ENCODE measurements at regions not wholly inside any gene's neighbourhood (a gene's known extent, or its start where the extent isn't known, plus 50 kb on each side); places are given as distances from the start of the nearest gene placed in this dataset.

DNA sequence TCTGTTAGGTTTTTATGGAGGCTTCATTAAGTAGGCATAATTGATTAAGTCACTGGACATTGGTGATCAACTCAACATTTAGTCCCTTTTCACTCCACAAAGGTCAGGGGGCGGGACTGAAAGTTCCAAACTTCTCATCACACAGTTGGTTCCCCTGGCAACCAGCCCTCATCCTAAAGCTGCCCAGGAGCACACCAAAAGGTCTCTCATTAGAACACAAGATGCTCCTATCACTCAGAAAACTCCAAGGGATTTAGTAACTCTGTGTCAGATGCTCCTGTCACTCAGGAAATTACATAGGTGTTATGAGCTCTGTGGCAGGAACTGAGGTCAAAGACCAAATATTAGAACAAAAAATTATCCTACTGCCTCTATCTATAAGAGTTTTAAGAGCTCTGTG is 321.5 kb downstream of the OTOL1 start:
- DNase-seq, result no peak

DNA sequence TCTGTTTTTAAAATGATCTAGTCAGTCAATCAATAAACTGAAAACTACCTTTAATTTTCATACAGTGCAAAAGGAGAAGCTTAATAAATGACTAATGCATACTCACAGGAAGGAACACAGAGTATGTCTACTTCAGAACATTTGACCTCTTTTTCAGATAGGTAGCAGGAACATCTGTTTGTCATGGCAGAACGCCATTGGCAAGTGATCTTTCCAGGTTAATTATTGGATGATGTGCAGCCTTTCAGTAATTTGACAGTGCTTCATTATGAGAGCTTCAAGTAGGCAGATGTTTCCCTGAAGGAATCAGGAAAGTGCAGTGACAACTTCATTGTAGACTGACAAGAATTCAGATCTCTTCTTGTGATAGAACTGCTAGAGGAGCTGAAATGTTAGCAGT is 325.0 kb downstream of the OTOL1 start:
- DNase-seq, result no peak

DNA sequence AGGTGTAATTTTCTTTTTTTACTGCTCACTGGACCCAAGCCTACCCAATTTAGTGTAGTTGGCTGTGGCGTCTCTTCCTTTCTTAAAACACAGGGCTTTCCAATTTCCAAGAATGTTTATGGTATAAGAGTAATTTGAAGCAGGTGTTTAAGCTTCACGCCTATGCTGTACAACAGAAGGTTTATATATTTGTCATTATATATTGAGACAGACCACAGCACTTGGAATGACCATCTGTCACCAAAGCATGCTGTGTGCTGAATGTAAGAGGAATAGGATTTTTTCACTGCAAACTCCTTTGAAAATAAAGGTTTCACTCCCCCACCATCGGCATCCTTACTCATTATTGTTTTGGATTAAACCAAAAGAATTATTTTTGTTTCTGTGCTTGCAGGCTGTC is 325.7 kb downstream of the OTOL1 start:
- DNase-seq, result no peak

DNA sequence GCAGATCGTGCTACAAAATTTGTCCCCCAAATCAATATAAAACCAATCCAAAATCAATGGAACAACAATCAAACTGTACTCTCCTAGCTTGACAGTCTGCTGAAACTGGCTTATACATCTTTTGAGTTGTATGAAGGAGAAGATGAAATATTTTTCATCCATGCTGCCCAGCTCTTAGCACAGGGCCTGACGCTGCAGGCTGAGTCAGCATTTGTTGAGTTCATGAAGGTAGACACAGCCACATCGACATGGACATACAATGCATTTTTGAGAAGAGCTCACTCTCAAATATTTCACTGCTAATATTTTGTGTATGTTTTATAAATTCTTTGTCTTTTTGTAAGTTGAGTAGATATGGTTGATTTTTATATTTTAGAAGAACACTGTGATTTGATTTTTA is 327.3 kb downstream of the OTOL1 start:
- no peak for DNase-seq

DNA sequence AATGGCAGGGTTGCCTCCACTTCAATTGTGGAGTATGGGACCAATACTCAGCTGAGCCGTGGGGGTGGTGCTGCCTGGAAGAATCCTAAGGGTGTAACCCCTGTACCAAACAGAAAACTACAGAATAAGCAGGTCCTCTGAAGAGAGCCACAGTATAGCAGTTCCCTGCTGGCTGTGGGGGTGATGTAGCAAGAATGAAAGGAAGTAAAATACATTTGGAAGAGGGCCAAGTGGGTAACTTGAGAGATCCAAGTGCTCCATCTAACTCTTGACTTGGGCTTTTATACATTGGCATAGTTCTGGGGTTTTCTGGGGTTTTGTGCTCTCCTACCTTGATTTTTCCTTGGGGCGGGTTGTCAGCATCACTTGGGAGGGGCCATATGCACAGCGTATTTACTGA is 341.4 kb downstream of the OTOL1 start:
- no peak for DNase-seq

DNA sequence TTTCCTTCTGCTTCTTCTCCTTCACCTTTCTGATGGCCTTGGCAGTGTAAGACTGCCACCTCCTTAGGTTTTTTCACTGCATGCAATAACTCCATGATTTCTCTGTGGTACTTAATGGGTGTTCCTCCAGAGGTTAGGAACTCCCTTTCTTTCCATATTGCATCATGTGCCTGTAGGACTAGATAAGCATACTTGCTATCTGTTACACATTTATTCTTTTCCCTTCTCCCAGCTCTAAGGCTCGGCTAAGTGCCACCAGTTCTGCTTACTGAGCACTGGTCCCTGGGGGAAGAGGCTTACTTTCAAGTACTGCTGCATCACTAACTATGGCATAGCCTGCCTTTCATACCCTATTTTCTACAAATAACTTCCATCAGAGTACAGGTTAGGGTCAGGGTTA is 351.8 kb downstream of the OTOL1 start:
- DNase-seq, result no peak

DNA sequence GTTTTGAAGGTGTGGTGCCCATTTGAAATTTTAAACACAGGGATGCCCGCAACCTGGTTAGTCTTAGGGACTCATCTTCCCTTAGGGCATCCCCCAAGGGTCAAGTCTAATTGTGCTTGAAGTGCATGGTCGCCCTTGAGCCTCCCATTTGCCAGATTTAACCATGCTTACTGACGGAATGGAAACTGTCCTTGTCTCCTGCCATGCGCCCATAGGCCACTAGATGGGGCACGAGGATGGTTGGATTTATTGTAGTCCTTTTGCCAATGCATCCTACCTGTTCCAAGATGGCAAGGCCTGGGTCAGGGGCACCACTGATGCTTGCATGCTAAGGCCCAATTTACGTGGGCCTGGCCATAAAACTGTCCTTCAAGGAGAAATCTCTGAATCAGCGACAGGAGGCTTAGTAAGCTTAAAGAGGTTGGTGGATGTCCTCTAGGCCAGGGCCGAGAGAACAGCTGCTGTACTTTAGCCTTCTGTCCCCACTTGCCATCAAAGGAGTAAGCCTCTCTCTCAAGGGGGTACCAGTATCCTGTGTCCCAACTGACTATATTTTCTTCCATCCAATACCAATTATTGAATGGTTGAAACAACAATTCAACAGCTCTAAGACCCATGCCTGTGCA is 355.4 kb downstream of the OTOL1 start:
- DNase-seq, result peak in 1 of 2 experiments; percentile 49

DNA sequence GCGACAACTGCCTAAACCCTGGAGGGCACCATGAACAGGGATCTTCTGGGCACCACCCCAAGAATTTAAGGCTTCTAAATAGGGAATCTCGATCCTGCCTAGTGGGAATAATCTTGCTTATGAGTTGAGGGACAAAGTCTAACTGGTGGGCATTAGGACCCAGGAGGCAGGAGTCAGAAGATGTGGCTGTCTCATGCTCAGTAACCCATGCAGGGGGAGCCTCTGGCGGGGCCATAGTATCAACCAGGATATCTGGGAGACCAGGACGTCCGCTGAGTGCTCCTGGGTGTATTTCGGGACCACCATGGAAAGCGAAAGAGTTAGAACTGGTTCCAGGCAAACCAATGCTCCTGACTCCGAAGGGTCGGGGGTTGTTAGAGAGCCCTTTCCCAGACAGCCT is 356.1 kb downstream of the OTOL1 start:
- no peak for DNase-seq

DNA sequence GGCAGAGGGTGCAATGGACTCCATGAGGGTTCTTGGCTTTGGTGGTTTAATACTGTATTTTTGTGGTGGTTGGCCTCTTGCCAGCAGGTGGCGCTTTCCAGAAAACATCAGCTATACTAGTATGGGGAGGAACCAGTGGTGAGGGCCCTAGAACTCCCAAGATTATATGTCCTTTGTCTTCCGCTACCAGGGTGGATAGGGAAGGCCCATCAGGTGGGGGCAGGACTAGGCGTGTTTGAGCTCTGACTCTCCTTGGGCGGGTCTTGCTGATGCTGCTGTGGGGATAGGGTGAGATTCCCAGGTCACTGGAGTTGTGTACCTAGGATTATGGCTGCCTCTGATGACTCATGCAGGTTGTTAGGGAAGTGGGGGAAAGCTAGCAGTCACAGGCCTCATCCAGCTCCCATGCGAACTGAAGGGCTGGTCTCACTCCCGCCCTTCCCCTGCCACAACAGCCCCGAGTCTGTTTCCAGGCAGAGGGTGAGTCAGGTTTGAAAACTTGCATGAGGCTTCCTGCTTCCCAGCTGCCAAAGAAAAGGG is 357.7 kb downstream of the OTOL1 start:
- peak in 1 of 2 experiments; percentile 29 for DNase-seq

DNA sequence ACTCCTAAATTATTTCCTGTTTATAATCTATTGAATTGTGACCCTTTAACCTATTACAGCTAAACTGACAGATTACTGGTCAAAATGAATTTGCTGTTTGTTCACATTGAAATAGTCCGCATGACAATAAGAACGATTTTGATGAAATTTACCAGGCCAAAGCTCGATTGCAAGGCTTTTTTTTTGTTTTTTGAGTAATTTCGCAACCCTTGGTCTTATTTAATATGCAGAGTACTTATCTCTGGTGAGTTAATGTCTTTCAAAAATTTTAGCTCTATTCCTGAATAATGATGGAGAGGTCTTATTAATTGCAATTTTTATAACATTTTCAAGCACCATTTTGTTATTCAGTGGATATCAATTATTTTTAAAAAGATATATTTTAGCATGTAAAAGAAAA is 362.4 kb downstream of the OTOL1 start:
- DNase-seq, result no peak

DNA sequence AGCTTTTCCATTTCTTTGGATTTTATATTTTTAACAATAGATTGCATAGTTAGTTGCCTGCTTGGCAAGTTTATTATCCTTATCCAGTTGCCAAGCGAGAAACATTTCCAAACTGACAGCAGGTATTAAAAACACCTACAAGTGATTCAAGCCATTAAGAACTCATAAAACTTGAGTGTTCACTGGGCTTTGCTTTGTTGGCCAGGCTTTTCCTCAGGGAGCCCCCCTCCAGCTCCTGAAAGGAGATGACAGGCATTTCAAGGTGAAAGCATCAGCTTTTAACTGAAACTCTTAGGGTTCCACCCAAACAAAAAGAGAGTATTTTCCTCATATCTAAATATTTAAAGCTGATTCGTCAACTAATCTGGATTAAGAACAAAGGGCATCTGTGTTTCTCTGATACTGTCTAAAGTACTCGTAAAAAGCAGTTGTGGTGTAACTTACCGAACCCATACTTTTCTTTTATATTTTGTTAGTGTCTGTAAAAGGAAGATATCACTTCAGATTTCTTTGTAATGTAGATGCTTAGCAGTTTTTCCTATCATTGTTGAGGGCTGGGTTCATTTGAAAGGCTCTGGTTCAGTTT is 363.4 kb downstream of the OTOL1 start:
- no peak for DNase-seq

DNA sequence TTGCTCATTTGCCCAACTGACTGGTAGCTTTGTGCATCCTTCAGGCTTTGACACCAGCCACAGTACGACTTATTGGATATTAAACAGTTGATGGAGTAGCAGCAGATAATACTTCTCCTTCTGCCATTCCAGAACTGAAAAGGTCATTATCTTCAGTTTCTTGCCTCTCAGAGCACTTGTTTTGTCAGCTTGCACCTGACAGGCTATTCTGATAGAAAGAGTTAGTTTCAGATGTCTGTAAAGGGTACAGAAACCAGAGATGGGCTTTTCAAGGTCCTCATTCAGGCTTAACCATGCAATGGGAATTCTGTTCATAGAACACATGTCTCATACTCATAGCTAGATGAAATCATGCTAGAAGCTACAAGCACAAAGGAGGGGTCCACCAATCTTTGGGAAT is 367.2 kb downstream of the OTOL1 start:
- DNase-seq, result no peak

DNA sequence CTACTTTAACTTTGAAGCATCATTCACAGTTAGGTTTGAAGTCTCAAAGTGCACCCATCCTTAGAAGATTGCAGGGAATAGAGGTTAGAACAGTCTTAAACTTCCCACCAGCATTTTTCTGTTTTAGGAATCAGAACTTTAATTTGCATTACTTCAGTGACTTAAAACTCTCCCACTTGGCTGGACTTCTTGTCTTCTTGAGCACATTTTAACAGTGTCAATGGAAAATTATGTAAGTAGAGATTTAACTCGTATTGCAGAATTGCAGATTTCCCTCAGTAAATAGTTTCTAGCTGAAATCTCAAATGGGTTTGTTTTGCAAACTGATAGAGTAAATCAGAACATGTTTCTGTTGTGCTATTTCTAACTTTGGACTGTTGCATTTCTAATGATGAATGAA is 369.6 kb downstream of the OTOL1 start:
- no peak for DNase-seq

DNA sequence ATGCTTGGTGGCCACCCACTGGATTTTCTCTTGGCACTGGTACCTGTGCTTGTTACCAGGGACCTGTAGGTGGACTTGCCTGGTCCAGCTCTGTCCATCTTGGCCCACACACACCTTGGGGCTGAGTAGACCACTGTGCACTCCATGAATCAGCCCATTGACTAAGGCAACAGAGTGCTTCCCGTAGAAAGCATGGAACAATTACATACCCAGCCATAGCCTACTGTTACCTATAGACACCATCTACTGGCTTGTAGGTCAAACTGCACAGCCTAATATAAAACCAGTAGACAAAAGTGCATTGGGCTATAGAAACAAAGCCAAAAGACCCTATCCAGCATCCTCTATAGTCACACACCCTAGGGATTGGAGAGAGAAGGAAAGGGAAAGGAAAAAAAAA is 378.9 kb downstream of the OTOL1 start:
- DNase-seq, result no peak

DNA sequence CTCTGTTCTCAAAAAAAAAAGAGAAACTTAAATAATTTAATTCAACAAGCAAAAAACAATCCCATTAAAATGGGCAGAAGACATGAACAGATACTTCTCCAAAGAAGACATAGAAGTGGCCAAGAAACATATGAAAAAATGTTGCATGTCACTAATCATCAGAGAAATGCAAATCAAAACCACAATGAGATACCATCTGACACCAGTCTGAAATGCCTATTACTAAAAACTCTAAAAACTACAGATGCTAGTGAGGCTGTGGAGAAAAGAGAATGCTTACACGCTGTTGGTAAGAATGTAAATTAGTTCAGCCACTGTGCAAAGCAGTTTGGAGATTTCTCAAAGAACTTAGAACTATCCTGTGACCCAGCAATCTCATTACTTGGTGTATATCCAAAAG is 382.9 kb downstream of the OTOL1 start:
- DNase-seq, result no peak

DNA sequence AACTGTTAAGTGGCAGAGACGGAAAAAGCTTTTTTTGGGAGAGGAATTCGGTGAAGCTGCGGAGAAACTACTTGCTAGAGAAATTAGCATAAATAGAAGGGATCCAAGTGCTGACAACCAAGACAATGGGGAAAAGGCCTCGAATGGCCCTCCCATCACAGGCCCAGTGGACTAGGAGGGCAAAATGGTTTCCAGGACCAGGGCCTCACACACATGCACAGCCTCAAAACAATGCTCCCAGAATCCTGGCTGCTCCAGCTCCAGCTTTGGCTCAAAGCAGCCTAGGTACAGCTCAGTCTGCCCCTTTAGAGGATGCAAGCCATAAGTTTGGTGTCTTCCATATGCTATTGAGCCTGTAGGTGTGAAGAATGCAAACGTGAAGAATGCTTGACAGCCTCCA is 388.2 kb downstream of the OTOL1 start:
- DNase-seq, result no peak

DNA sequence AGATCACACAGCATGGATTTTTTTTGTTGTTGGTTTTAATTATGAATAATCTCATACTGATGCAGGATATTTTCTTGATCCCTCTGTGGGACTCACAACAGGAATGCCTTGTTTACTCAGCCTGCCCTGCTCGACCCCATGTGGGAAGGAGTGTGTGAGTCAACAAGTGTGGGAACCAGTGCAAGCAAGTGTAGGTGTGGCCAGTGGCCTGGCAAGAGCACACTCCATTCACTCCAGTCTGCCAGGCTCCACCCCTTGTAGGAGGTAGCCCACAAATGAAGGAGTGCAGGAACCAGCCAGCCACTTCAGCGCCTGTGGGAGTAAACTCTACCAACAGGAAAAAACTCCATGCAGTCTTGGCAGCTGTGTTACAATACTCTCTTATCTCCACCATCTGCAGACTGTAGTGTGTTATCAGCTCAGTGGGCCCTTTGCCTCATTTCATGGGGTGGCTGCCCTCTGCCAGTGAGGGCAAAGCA is 393.6 kb downstream of the OTOL1 start:
- no peak for DNase-seq

DNA sequence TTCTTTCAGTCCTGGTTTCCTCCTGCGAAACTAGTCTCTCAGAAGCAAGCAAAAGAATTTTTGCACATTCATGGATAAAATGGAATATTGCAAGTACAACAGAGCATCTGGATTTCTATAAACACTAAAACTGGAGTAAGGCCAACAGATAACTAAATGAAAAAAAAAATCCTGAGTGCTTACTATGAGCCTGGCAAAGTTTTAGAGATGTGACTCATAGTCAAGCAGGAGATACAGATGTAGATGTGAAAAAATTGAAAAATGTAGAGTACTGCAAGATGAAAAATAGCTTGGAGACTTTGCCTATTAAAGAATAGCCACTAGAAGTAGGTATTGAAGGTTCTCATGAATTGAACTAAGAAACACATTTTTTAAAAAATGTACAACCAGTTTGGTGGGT is 397.4 kb downstream of the OTOL1 start:
- no peak for DNase-seq

DNA sequence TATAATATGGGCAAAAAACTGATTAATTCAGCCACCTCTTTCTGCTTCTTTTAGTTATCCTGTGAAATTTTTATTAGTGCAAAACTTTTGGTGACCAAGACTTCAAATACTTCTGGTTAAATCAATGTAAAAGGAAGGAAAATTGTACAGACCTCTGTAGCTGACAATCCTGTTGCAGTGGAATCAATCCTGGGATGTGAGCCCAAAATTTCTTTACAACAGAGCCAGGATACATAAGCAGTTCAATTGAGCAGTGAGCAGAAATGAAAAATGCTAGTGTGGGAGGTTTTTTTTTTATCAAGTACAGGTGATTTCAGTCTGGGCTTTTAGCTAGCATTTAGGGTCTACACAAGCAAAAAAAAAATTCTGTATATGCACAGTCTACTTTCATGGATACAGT is 398.0 kb downstream of the OTOL1 start:
- no peak for DNase-seq

DNA sequence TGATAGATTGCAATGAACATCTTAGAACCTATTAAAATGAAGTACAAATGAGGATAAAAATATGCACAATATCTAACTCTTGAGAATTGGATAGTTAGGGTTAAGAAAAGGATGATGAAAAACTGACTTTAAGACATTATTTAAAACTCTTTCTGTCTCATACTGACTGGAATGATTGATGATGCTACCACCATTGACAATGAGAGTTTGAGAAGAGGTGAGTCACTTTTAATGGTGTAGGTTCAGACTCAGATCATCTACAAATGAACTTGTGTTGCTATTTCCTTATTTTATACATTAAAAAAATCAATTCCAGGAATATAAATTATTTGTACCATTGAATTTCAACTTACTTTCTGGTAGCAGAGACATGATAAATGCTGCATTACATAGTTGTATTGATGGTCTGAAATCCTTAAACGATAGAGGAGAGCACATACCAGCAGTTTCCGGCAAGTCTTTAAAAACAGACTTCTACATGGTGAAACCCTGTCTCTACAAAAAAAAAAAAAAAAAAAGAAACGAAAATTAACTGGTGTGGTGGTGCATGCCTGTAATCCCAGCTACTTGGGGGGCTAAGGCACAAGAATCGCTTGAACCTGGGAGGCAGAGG is 409.0 kb downstream of the OTOL1 start:
- DNase-seq, result no peak

DNA sequence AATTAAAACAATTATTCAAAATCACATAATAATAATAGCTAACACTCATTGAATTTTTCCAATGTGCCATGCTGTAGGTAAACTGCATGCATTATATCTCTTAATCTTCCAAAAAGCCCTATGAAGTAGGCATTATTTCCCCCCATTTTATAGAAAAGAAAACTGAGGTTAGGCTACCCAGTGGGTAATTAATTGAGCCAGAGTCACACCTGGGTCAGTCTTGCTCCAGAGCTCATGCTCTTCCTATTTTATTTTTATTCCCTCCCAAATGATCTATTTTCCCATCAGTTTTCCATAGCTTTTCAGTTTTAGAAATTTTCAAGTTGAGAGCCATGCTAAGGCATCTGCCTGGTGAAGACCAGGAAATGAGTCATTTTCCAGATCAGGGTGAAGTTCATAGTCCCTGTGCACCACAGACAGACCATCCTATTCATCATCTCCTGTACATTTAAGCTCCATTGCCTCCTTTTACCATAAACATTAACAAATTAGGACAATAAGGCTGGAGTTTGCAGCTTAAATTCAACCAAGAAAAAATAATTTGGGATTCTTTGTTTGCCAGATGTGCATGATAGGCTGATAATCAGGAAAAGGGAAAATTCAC is 417.3 kb downstream of the OTOL1 start:
- no peak for DNase-seq

DNA sequence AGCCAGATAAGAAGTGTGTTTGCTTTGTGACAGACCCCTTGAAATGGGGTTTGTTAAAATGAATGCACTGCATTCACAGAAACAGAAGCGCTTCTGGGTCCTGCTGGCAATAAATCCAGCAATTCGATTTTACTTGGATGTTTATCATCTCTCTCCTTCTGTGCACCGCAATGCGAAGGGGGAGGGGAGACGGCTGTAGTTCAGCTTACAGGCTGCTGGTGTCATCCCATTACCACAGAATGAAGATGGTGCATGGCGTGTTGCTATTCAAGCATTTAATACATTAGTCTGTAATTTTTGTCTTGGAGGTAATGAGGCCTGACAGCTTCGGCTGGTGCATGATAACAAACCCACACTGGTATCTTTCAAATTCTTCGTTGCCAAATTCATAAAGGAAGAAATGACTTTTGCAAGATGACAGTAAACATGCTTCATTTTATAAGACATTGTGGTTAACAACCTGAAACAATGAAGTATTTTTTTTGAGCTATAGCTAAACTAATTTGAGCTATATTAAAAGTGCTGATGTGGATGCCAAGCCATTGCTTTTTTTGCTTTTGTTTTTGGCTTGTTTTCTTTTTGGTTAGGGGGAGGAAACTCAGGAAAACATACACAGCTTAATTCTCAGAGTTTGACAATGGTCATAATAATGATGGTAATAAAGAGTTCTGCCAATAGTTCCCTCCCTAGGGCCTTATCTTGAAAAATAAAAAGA is 418.3 kb downstream of the OTOL1 start:
- DNase-seq, result peak; percentile 12 to 46

DNA sequence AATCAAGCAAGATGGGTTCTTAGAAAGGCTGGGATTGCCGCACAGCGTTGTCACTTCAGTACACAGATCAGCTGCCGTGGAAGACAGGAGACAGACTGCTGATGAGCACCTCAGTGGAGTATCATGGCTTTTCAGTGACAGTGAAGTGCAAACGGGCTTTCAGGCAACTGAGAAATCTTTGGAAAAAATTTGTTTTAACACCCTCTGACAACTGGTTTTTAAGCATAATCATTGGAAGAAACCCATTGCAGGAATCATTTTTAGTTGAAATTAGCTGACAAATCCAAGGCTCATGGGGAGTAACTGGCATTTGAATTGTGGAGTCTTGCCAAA is 418.8 kb downstream of the OTOL1 start:
- DNase-seq, result no peak

DNA sequence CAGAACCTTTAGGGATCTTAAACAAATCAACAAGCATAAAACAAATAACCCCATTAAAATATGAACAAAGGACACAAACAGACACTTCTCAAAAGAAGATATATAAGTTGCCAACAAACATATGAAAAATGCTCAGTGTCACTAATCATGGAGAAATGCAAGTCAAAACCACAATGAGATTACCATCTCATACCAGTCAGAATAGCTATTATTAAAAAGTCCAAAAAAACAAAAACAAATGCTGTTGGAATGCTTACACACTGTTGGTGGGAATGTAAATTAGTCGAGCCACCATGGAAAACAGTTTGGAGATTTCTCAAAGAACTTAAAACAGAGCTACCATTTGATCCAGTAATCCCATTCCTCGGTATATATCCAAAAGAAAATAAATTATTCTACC is 423.6 kb downstream of the OTOL1 start:
- no peak for DNase-seq

Measured in NCI-H526 (cell line).